ENCODE measurements at regions not wholly inside any gene's neighbourhood (a gene's known extent, or its start where the extent isn't known, plus 50 kb on each side); places are given as distances from the start of the nearest gene placed in this dataset.
A peak's percentile ranks its signal among the peaks of the same experiment; 100 is the strongest.

DNA sequence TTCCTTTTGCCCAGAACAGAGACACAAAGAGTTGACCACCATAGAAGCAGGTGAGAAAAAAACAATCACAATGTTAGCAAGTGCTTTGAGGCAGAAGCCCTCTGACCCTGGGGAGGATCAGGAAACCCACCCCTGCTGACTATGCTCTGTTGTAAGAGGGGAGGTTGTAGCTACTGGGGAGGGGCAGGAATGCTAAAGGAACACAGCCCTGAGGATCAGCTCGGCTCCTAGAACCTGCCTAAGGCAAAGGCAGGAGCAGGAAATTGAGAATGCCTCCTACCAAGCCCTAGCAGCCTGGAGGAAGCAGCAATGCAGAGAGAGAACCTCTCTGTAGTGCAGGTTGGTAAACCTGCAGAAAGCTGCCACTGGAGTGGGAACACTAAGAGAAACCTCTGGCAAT is 624.0 kb upstream of the KLF12 start:
- no peaks in the 10 kb centered on the region for H4K20me1 ChIP-seq (replicated peaks in 1 of 2; ENCODE audit: control insufficient read depth in 1 of 2, insufficient read depth in 2 of 2, low read length in 2 of 2)
- H3K4me1 ChIP-seq (replicated peaks in 1 of 4; ENCODE audit: control insufficient read depth in 3 of 4, insufficient read depth in 4 of 4, low read length in 3 of 4), result no peaks in the 10 kb centered on the region
- H3K27ac ChIP-seq (ENCODE audit: low read depth, low read length), result no peak overlapping the region
- no peak overlapping the region for H4K8ac ChIP-seq (ENCODE audit: extremely low read depth, insufficient read depth, low read length)
- H3K4ac ChIP-seq (replicated peaks; ENCODE audit: insufficient read length, low read depth, low read length), result no peak overlapping the region
- H3K36me3 ChIP-seq (ENCODE audit: control insufficient read depth in 2 of 4, insufficient read depth in 4 of 4, low read length in 3 of 4), result no peaks in the 10 kb centered on the region
- H2BK5ac ChIP-seq (ENCODE audit: low read depth, low read length), result no peak overlapping the region
- H2BK20ac ChIP-seq (ENCODE audit: low read length), result no peak overlapping the region
- no peak for DNase-seq (ENCODE audit: low read depth in 1 of 2, low spot score in 2 of 2)
- H2AFZ ChIP-seq (ENCODE audit: low read length), result peak overlapping the region; percentile 97
- no peak overlapping the region for H3K9ac ChIP-seq (replicated peaks in 1 of 4; ENCODE audit: extremely low read depth in 1 of 4, low read depth in 3 of 4, low read length in 3 of 4)
- H2BK120ac ChIP-seq (replicated peaks; ENCODE audit: low read depth, low read length), result no peak overlapping the region
- H4K91ac ChIP-seq (replicated peaks; ENCODE audit: insufficient read length, low read length), result no peak overlapping the region
- no peaks in the 10 kb centered on the region for H3K79me1 ChIP-seq (ENCODE audit: low read depth, low read length)
- no peaks in the 10 kb centered on the region for H3K27me3 ChIP-seq (replicated peaks in 1 of 4; ENCODE audit: control insufficient read depth in 3 of 4, extremely low read depth in 1 of 4, insufficient read depth in 3 of 4, low read length in 3 of 4)
- H3K79me2 ChIP-seq (ENCODE audit: control insufficient read depth in 1 of 2, insufficient read depth in 2 of 2, low read length in 2 of 2), result no peaks in the 10 kb centered on the region
- H2BK12ac ChIP-seq (ENCODE audit: low read depth, low read length), result no peak overlapping the region
- H3K23ac ChIP-seq (ENCODE audit: insufficient read length), result no peak overlapping the region
- WGBS, 2 experiments (ENCODE audit: extremely low coverage in 1 of 2, insufficient coverage in 1 of 2, insufficient read length in 1 of 2, insufficient replicate concordance in 2 of 2, low coverage in 1 of 2, low lambda C conversion rate in 2 of 2, missing lambda C conversion rate in 1 of 2), result 80% methylated on average over 1 of the region's 1 CpG; no CpG with 5 or more reads in 1 of the 2 experiments
- no peaks in the 10 kb centered on the region for H3K23me2 ChIP-seq (ENCODE audit: low read depth, low read length)
- POLR2A ChIA-PET (ENCODE audit: partially characterized antibody), result no interaction called here
- FAIRE-seq, result no peak
- CTCF ChIA-PET (ENCODE audit: partially characterized antibody), result interaction anchor here (1.2 kb wide), 1 partner anchor 292 kb away, joined by 3 read pairs; no protein-coding TSS in a partner anchor
- no peak overlapping the region for H3K4me2 ChIP-seq (ENCODE audit: insufficient read depth in 1 of 2, low read depth in 2 of 2, low read length in 2 of 2)
- no peak overlapping the region for H4K5ac ChIP-seq (ENCODE audit: insufficient read length, low read depth, low read length)
- no peak overlapping the region for H3K18ac ChIP-seq (ENCODE audit: extremely low read depth, low read length)
- H3K9me3 ChIP-seq (ENCODE audit: insufficient read depth in 2 of 2, low read depth in 1 of 2, low read length in 1 of 2), result no peaks in the 10 kb centered on the region
- no peak overlapping the region for H3K14ac ChIP-seq (ENCODE audit: insufficient read length)
- no peak overlapping the region for H3K56ac ChIP-seq (replicated peaks; ENCODE audit: insufficient read length, low read depth, low read length)
- no peak overlapping the region for H3K4me3 ChIP-seq (ENCODE audit: extremely low read depth in 1 of 4, insufficient read depth in 2 of 4, low read depth in 3 of 4, low read length in 4 of 4)
- no peak overlapping the region for H2AK5ac ChIP-seq (ENCODE audit: low read depth, low read length)
- H2BK15ac ChIP-seq (ENCODE audit: low read length), result no peak overlapping the region
- TF ChIP-seq PHF8 (conservative IDR thresholded peaks at IDR 0.05; ENCODE audit: low read depth, low read length) (no peak), RNF2 (IDR thresholded peaks at IDR 0.05; ENCODE audit: borderline replicate concordance, low read depth, low read length, missing control alignments, poor library complexity, severe bottlenecking) (no peak), CEBPB (IDR thresholded peaks at IDR 0.05; ENCODE audit: low read depth, low read length) (no peak), RFX5 (IDR thresholded peaks at IDR 0.05; ENCODE audit: borderline replicate concordance, low read depth, low read length) (no peak), CHD1 (IDR thresholded peaks at IDR 0.05; ENCODE audit: low read depth, low read length) (no peak), CBX8 (IDR thresholded peaks at IDR 0.05; ENCODE audit: borderline replicate concordance, low read depth, low read length) (no peak), BRCA1 (IDR thresholded peaks at IDR 0.05; ENCODE audit: low read depth, low read length) (no peak), TBP (IDR thresholded peaks at IDR 0.05; ENCODE audit: low read depth, low read length) (no peak), CHD2 (IDR thresholded peaks at IDR 0.05; ENCODE audit: low read length) (no peak), BCL11A (IDR thresholded peaks at IDR 0.05; ENCODE audit: low read depth in 2 of 2, low read length in 2 of 2) (no peak), NANOG (IDR thresholded peaks at IDR 0.05; ENCODE audit: insufficient read depth, low read depth, low read length, poor library complexity, severe bottlenecking) (no peak), TCF12 (IDR thresholded peaks at IDR 0.05; ENCODE audit: low read depth, low read length) (no peak), CBX5 (IDR thresholded peaks at IDR 0.05; ENCODE audit: low read depth, low read length) (no peak)
- TF ChIP-seq, protein P1, sequence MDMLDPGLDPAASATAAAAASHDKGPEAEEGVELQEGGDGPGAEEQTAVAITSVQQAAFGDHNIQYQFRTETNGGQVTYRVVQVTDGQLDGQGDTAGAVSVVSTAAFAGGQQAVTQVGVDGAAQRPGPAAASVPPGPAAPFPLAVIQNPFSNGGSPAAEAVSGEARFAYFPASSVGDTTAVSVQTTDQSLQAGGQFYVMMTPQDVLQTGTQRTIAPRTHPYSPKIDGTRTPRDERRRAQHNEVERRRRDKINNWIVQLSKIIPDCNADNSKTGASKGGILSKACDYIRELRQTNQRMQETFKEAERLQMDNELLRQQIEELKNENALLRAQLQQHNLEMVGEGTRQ (IDR thresholded peaks at IDR 0.05; ENCODE audit: low read length), result no peak
